ENCODE measurements at regions not wholly inside any gene's neighbourhood (a gene's known extent, or its start where the extent isn't known, plus 50 kb on each side); places are given as distances from the start of the nearest gene placed in this dataset.

DNA sequence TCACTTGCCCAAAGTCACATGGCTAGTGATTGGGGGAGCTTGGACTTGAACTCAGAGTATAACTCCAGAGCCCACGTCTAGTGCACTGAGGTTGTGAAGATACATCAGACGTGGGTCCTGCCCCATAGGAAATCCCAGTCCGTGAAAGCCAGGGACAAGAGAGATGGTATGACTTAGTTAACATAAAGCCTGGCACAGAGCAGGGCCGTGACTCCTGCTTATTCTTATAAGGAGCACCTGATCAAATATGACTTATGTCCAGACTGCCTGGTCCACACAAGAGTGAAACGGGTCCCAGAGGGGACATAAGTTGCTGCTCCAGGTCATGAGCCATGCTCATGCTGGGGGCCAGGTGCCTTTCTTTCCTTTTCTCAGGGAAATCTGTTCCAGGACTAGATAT, 166.3 kb upstream of the USP24 start:
- no peak for DNase-seq (ENCODE audit: insufficient read length, low spot score)
- no peak for FAIRE-seq

DNA sequence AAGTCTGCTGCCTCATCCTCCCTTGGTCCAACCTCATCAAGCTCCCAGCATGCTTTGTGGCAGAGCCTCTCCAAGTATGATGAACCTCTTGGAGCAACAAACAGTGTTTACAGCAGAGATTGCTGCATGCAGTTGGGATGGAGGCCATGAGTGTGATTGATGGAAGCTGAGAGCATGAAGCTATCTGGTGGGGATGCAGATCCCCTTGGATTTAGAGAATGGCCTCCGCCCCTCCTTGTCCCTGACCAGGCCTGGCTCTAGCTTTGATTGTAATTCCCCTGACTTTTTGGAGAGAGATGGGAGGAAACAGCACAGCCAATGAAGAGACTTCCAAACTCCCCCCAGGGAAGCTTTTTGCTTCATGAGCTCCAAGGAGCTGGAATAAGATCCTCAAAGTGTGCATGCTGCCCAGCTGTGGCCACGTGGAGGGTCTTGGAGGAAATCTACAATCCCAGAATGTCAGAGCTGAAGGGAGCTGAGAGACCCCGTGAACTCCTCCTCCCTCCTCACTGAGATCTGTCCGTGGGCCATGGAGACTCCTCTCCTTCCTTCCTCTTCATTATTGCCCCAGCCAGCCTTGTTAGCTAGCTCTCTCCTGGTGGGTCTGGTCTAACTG, 165.3 kb upstream of the USP24 start:
- DNase-seq (ENCODE audit: insufficient read length, low spot score) (no peak), FAIRE-seq (no peak)

DNA sequence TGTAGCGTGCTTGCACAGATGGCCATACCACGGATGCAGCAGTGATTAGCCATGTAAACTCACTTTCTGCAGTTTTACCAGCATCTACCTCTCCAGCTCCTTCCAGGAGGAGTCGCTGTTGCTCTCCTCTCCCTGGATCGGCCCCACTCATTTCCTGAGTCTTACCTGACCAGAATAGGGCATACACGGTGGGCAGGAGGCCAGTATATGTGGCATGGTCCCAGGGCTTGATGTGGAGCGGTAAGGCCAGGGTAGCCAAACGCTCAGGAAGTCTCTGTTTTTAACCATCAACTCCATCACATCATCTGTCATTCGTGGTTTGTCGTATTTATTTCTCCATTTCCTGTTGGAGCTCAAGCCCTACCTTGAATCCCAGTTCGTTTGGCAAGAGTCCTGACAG, 163.4 kb upstream of the USP24 start:
- DNase-seq (ENCODE audit: insufficient read length, low spot score) = no peak

DNA sequence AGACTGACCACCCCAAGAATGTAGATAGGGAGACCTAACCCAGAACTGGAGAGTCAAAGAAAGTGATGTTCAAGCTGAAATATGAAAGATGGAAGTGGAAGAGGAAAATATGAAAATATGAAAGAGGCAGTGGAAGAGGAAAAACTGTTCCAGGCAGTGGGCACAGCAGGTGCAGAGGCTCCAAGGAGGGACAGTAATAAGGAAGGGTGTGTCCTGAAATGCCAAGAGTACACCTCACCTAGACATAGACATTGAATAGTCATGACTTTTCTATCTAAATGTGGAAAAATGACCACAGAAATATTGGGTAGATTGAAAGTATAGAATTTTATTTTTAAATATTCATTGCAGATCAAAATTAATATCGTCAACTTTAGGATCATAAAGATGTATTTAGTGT, 161.7 kb upstream of the USP24 start:
- no peak for FAIRE-seq
- no peak for DNase-seq (ENCODE audit: insufficient read length, low spot score)

More for the DNA sequence above, 163.4 kb upstream of the USP24 start:
- FAIRE-seq = no peak

DNA sequence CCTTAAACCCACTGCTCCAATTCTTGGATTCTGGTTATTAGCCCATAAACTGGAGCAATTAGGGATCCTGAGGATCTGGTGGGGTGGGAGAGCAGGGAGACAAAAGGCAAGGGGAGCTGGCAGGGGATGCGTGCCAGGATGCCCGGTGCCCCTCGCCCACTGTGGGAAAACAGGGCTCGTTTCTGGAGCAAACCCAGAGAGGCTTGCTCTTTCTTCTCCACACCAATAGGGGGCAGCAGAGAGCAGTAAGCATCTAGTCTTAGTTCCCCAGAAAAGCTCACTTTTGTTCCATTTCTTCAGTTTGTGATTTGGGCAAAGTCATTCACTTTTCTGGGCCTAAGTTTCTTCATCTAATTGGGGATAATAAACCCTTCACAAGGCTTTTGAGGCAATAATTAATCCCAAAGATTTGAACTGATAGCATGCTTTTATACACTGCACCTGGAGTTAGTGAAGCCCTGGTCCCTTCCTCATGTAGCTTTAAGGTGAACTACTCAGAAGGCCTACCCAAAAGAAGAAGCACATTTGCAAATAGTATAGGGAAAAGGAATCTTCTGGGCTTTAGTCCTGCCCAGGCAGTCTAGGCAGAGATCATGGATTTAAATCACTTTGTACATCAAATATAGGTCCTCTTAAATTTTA, 160.6 kb upstream of the USP24 start:
- DNase-seq (ENCODE audit: insufficient read length, low spot score) = peak; percentile 30

DNA sequence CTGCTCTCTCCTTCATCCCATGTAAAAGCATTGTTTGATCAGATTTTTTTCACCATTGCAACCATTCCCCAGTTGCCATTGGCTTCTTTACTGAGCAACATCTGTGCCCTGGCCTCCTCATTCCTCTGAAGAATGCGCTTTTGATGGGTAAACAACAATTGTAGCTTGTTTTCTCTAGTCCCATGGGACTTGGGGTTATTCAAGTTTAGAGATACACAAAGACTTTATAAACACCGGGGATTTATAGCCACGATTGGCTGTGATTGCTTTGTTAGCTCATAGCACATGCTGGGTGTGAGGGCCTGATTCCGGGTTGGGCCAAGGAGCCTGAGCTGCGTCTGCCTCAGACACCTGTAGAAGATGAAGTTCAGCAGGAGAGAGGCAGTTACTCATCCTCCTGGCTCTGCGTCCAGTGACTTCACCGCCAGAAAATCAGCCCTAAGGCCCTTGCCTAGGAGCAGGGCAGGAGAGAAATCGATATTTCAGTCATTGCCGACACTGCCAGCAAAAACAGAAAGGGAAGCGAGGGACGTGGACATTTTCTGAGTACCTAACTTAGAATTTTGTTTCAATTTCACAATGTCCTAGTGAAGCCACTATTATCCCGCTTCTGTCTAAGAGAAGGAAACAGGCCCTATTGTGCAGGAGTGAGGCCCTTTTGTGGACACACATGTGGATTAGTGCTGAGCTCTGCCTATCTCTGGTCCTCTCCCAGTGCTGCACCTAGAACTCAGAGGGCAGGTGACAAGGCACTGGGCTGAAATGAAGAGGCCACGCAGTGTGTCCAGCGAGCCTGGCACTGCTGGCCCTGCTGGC, 159.8 kb upstream of the USP24 start:
- no peak for DNase-seq (ENCODE audit: insufficient read length, low spot score)
- no peak for FAIRE-seq

More for the DNA sequence above, 160.6 kb upstream of the USP24 start:
- peak; percentile 56 for FAIRE-seq

DNA sequence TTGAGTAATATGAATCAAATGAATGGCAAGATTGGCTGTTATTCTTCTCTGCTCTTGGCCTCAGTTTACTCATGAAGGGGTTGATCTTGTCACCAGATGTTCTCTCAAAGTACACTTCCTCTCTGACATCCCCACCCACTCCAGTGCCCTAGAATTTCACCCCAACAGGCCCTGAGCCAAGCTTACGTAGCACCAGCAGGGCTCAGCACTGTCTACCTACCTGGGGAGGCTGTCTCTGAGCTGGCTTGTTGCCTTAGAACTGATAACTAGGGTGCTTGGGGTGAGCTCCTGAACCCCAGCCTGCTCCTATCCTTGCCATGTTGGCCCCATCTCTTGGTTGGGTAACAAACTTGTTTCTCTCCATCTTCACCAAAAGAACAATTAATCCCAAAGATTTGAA, 159.1 kb upstream of the USP24 start:
- FAIRE-seq = no peak
- DNase-seq (ENCODE audit: insufficient read length, low spot score) = no peak

DNA sequence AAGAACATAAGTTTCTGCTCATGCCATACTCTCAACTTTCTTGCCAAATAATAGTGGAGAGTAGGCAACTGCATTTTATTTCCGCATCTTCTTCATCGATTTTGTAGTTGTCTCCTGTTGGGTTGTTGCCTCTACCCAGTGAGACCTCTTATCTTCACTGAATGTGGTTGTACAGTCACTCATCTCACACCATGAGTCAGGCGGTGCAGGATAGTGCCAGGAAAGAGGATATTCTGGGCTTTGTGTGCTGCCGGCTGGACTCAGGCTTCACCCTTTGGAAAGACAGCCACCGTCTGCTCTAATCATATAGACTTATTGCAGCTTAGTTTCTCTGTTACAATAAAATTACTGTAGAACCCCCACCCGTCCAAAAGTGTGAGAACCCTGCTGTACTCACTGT, 154.3 kb upstream of the USP24 start:
- no peak for DNase-seq (ENCODE audit: insufficient read length, low spot score)
- no peak for FAIRE-seq

DNA sequence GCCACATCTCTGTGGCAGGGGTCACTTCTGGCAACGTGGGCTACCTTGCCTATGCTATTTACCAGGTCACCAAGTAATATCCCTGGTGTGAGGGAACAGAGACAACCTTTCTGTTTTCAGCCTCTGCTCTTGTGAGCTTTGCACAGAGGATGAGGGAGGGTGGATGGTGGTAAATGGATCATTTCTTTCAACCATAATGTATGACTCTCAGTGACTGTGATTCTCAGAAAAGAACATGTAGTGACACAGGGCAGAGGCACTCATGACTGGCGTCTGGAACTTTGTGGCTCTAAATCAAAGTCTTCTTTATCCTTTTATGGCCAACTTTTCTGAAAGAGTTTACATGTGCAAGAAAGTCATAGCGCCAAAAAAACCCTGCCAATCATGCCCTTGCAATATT, 153.5 kb upstream of the USP24 start:
- no peak for DNase-seq (ENCODE audit: insufficient read length, low spot score)
- no peak for FAIRE-seq

DNA sequence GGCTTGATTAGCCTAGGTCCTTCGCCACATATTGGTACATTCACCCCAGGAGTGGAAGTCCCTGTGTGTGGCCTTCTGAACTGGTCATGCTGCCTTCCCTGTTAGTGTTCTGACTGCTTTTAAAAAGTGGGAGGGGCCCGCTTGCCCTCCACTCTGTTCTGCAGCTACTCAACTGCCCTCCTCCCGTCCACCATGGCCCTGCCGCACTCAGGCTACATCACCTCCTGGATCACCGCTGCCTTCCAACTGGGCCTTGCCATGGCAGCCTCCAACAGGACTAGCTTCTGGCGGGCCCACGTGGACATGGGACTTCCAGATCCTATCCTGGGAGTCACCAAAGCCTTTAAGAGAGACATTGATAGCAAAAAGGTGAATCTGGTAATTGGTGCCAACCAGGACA, 152.1 kb upstream of the USP24 start:
- FAIRE-seq = no peak
- DNase-seq (ENCODE audit: insufficient read length, low spot score) = no peak

DNA sequence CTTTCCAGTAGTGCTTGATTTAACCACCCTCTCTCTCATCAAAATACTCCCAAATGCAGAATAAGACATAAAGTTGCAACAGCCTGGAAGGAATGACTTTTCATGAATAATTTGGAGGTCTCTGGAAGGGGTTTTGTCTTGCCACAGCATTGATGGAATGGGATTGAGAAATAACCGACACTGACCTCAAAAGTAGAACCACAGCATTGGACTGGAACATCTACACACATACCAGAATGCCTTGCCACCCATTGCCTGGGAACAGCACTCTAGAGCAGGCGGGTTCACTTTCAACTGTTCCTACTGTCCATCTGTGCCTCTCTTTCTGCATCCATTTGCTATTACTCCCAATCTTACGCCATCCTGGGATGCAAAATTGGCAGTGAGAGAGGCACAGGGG, 149.1 kb upstream of the USP24 start:
- DNase-seq (ENCODE audit: insufficient read length, low spot score) = no peak
- FAIRE-seq = no peak

DNA sequence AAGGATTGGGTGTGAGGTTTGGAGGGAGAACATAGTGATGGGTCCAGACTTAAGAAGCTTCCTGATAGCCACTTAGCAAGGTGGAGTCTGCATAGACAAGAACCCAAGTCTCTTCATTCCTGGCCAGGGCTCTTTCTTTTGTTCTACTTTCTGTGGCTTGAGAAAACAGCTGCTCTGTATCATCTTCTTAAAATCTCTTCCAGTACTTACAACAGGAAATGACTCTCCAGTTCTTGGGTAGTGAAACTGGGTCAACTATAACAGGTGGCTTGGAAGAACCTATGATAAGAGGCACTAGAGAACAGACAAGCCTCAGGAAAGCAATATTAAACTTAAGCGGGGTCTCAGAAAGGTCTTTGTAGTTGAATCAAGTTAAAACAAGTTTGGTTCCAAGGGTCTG, 148.1 kb upstream of the USP24 start:
- FAIRE-seq (no peak), DNase-seq (ENCODE audit: insufficient read length, low spot score) (no peak)

DNA sequence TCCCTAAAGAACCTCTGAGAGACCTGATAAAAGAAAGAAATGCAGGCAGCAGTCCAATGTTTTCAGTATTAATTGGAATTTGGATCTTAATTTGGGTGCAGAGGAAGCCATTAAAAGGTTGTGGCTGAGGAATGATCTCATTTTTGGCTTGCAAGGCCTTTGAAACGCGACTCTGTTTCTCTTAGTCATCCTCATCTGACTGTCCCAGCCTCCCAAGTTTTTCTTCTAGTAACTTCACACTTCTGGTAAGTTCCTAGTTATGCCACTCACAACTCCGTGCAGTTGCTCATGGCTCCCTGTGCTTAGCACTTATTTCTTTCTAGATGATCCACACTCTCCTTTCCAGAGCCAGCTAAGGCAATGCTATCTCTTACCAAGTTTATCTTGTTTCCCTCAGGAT, 147.4 kb upstream of the USP24 start:
- DNase-seq (ENCODE audit: insufficient read length, low spot score) (no peak), FAIRE-seq (no peak)

DNA sequence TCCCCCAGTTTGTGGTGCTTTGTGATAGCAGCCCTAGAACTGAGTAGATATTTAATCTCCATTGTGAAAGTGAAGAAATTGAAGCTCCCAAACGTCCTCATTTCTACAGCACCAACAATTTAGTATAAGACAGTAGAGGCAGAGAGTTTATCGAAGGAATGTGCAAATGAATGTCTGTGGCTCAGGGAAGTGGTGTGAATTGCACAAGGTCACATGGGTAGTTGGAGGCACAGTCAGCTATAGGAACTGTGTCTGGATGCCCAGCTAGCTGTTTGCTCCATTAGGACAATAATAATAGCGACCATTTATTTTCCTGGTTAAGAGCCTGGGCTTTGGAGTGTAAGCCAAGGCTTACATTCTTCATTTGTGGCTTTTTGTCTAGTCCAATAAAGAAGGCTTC, 144.4 kb upstream of the USP24 start:
- DNase-seq (ENCODE audit: insufficient read length, low spot score) (no peak), FAIRE-seq (no peak)

DNA sequence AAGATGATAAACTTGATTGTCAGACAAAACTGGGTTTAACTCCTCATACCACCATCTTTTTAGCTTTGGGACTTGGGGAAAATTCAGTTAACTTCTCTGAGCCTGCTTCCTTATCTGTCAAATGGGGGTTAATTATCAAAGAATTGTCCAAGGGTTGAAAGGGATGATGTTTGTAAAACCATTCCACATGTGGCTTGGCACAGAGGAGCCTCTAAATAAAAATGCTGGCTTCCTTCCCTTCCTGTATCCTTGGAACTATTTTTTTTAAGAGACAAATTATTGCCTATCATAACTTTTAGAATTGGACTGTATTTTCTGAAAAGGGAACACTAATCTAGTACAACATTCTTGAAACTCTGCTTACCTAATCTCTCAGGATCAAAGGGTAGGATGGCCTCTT, 143.4 kb upstream of the USP24 start:
- DNase-seq (ENCODE audit: insufficient read length, low spot score) = no peak
- FAIRE-seq = no peak

DNA sequence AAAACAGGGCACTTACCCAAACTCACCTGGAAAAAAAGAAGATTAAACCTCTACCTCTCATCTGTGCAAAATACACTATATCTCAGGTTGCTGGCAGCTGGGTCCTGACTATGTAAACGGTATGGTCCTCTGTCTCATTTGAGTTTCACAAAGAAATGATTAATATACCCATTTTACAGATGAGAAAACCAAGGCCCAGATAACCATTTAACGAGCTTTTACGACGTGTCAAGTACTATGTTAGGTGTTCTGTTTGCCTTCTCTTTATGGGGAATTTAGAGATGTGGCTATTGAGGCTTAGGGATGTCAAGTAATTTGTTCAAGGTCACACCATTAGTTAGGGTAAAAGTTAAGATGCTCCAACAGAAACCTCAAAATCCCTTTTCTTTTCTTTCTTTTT, 140.4 kb upstream of the USP24 start:
- DNase-seq (ENCODE audit: insufficient read length, low spot score) (no peak), FAIRE-seq (no peak)

DNA sequence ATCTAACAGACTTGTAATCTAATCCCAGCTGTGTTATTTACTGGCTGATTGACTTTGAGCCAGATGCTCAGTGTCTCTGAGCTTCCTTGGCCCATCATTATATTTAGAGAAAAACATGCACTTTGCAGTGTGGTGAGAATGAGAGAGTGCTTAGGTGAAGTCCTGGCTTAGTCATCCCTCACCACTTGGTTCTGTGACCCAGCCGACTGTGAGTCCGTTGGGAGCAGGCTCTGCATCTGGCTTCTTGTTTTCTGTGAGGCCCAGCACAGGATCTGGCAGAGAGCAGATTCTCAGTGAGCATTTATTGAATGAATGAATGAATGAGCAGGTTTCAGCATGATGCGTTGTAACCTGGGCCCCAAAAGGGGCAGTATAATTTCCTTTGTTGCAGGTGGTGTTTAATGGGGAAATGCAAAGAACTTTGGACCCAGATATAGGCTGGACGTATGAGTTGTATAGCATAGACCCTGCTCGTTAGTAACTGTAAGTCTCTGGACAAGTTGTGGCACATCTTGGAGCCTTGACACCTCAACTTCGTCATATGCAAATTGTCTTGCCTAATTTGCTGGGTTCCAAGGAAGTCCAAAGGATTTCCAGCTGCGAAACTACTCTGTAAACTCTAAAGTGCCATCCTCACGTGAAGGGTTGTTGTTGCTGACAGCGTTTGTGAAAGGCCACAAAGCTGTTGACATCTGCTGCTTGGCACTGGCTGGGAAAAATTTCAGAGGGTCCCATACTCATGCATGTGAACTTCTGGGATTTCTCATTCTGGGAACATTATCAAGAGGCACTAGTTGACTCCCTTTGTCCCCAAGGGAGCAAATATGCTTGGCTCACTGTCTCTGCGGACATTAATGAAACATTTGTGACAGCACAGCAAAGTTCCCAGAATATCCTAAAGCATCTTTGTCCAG, 138.8 kb upstream of the USP24 start:
- no peak for DNase-seq (ENCODE audit: insufficient read length, low spot score)
- FAIRE-seq = no peak

DNA sequence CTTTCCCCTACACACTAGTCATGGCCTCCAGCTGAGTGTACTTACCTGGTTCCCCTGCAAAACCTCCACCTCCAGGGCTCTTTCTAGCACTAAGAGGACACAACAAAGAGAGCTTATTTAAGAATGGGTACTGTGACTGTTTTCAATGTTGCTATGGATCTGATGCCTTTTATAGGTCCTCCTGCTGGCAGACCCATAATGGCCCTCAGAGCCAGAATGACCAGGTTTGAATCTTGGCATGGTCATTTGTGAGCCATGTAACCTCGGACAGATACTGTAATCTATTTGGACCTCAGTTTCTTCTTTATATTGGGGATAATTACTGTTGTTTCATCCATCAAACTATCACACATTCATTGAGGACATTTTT, 137.6 kb upstream of the USP24 start:
- FAIRE-seq (no peak), DNase-seq (ENCODE audit: insufficient read length, low spot score) (no peak)

DNA sequence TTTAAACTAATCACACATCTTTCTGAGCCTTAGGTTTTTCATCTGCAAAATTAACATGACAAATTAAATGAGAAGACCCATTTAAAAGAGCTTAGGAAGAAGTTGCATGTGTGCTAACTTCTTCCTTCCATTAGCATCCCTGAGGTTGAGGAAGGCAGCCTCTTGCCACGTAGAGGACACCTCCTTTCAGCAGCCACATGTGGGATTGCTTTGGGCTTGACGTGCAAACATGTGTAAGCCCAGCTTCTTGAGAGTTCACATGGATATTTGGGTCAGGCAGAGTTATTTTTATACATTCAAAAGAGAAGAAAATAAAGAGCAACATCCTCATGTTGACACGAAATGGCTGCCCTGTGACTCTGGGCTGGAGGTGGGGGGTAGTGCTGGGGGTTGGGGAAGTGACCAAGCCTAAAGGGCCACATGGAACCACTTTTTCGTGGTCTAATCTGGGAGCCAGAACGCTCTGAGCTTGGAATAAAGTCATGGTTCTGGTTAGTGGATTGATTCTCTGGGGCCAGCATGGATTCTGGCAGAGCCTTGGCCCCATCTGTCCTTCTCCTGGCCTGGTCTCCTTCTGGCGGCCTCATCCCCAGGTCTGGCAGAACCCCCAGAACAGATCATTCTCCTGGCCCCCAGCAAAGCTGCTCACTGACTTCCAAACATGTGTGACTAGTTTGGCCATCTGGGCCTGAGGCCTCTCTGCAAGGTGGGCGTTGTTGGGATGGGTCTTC, 137.1 kb upstream of the USP24 start:
- no peak for FAIRE-seq
- no peak for DNase-seq (ENCODE audit: insufficient read length, low spot score)

DNA sequence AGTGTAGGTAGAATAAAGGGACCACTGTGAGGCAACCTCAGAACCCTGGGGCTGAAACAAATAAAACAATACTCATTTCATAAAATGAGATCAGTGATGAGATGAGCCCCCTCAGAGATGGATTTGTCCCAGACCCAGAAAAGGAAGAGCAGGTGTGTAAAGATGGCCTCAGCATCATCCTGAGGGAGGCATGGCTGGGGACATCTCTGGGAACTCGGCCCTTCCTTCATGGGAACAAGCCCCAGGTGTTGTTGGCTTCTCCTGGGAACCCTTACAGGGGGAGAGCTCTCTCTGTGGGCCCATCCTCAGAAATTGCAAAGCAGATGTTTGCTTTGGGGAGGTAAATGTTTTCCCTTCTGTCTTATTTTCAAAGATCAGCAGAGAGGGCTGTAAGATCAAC, 133.2 kb upstream of the USP24 start:
- DNase-seq (ENCODE audit: insufficient read length, low spot score) = no peak
- no peak for FAIRE-seq
